GM18520 (cell line): ENCODE measurements at regions not wholly inside any gene's neighbourhood (a gene's known extent, or its start where the extent isn't known, plus 50 kb on each side); places are given as distances from the start of the nearest gene placed in this dataset.
"Not testable (repeated sequence)": the region's sequence is repeated elsewhere in the genome, so short reads cannot be mapped to it uniquely, and the experiment has no call there.

Source experiments
- ATAC-seq: cut with Tn5 transposase; IDR thresholded peaks from one replicate; pipeline ENCODE4 v1.9.1; 2021; ENCODE audit not compliant: unreplicated experiment

DNA sequence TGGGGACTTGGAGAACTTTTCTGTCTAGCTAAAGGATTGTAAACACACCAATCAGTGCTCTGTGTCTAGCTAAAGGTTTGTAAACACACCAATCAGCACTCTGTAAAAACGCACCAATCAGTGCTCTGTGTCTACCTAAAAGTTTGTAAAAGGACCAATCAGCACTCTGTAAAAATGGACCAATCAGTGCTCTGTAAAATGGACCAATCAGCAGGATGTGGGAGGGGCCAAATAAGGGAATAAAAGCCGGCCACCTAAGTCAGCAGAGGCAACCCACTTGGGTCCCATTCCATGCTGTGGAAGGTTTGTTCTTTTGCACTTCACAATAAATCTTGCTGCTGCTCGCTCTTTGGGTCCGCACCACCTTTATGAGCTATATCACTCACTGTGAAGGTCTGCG lies 1709.4 kb upstream of the PIK3C3 start:
- ATAC-seq: not testable (repeated sequence)

GRCh38 chr18:40243607-40244006 lies 1711.4 kb upstream of the PIK3C3 start:
- no peak for ATAC-seq

DNA sequence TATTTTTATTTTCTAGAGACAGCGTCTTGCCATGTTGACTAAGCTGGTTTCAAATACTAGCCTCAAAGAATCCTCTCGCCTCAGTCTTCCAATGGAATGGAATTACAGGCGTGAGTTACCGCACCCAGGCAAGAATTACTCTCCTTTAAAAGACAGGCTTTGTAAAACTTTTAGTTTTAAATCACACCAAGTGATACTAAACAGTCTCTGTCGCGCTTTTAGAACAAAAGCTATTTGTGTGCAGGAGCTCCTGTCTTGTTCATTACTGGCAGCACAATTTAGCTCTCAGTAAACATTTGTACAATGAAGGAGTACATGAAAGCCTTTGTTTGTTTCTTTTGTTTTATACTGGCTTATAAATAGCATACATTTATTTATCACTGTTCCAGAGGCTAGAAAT lies 1719.2 kb upstream of the PIK3C3 start:
- ATAC-seq: no peak

- no peak for ATAC-seq
These were observed 1719.7 kb upstream of the PIK3C3 start for GRCh38 chr18:40235323-40235722.

DNA sequence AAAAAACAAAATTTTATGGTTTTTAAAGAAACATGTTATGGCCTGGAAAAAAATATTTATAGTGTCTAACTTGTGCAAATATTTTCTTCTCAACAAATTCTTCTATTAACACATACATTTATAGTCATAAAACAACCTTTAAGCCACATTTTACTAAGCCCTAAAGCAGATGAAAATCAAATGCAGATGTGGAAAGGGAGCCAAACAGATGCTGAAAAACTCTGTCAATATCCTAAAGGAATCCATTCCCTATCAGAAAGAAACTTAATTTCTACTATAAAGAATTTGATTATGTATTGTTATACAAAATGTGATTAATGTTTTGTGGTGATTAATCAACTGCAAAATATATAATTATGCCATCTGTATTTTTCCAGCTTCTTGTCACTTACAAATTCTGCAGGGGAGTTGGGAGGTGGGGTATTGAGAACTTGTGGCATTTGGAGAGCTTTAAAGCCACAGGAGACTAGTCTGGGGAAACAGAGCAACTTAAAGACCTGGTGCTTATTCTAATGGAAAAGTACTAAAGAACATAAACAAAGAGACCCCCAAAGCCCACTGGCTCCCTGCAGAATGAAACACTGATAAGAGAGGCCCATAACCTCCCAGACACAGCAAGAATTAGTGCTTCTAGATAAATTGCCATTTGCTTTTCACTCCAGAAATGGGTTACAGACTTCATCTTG lies 1721.0 kb upstream of the PIK3C3 start:
- no peak for ATAC-seq

- ATAC-seq: no peak
These were observed 1732.3 kb upstream of the PIK3C3 start for GRCh38 chr18:40222776-40223175.

- ATAC-seq: no peak
These were observed 1738.2 kb upstream of the PIK3C3 start for GRCh38 chr18:40216856-40217255.

- ATAC-seq: no peak
These were observed 1739.1 kb upstream of the PIK3C3 start for GRCh38 chr18:40215979-40216378.

DNA sequence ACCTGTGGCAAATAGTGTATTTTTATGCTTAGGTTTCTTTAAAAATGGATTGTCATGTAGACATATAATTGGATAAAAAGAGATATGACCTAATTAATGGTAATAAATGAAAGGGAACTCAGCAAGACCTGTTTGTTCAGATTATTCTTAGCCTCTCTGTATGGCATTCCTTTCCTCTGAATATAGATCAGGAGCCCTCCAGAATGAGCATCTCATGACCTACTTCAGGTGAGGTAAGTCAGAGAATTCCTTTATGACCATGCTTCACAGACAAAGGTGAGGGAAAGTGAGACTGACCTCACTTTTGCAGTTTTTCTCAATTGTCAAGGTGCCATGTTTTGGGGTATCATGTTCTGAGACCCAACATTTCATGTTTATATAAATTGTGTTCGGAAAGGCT lies 1744.3 kb upstream of the PIK3C3 start:
- no peak for ATAC-seq

DNA sequence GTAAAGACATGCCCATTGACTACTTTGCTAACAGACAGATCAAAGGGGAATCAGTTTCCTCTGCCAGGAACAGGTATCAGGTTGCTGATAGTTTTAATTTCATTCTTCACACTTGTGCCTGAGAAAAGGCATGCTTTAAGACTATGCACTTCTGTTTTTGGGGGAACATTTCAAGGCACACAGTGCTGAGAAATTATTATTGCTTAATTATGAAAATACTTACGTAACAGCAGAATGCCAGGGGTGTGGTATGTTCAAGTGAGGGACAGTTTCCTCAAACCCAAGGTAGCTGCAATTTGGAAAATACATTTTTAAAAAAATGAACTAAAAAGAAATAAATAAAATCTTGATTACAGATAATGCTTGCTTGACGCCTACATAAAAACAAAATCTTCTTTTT lies 1746.1 kb upstream of the PIK3C3 start:
- ATAC-seq: no peak

GRCh38 chr18:40197711-40198110 lies 1757.3 kb upstream of the PIK3C3 start:
- ATAC-seq: no peak

DNA sequence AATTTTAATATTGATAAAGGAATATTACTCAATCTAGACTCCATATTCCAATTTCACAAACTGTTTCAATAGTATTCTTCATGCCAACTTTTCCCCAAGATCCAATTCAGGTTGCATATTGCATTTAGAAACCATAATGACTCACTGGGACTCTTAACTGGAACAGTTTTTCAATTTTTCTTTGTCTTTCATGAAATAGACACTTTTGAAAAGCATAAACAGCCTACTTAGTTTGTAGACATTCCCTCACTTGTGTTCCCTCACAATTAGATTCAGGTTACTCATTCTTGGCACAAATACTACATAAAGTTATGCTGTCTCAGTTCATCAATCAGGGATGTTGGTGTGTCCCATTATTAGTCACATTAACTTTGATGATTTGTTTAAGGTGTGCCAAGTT lies 1768.4 kb upstream of the PIK3C3 start:
- ATAC-seq: no peak

DNA sequence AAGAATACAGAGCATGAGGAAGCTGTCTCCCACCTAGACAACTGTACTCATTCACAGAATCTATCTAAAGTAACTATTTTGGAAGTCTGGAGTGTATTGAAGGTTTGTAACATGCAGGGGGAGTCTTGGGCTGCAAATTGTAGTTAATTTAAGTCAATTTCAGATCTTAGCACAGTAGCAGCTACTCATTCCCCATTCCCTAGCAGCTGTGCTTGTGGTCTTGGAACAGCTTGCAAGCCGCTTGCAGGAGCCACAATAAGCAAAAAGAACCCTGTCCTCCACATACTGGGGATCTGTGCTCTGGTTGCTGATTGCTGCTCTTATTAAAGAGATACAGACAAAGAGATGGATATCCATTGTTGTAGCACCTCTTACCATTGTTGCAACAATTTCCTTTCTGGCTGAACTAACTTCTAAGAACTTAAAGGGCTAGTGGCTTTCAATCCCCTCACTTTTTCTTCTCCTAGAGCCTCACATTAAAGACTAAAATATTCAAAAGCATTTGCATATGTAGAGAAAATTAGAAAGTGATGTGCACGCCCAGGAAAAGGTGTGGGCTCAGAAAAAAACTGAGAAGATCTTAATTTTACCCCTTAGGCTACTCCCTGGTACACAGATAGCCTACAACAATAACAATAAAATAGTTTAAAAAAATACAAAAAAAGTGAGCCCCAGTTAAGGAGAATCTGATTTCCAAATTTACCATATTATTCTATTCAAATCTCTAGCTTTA lies 1775.1 kb upstream of the PIK3C3 start:
- ATAC-seq: no peak

GRCh38 chr18:40168026-40168425 lies 1787.0 kb upstream of the PIK3C3 start:
- no peak for ATAC-seq

- ATAC-seq: no peak
These were observed 1791.8 kb upstream of the PIK3C3 start for GRCh38 chr18:40163254-40163653.

DNA sequence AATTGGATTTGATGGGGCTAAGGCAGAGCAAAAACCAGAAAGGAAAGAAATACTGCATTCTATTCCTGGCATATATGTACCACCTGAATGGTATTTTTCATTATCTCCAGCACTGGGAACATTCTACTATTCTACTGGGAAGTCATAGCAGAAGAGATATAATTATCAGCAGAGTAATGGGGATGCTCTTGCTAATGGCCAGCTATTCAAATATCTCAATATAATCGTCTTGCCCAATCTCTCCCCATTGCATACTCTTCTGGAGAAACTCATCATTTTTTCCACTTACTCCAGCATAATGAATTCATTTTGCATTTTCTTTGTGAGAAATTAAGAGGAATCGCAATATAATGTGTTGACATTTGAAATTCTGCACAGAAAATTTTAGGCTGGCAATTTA lies 1794.7 kb upstream of the PIK3C3 start:
- no peak for ATAC-seq

DNA sequence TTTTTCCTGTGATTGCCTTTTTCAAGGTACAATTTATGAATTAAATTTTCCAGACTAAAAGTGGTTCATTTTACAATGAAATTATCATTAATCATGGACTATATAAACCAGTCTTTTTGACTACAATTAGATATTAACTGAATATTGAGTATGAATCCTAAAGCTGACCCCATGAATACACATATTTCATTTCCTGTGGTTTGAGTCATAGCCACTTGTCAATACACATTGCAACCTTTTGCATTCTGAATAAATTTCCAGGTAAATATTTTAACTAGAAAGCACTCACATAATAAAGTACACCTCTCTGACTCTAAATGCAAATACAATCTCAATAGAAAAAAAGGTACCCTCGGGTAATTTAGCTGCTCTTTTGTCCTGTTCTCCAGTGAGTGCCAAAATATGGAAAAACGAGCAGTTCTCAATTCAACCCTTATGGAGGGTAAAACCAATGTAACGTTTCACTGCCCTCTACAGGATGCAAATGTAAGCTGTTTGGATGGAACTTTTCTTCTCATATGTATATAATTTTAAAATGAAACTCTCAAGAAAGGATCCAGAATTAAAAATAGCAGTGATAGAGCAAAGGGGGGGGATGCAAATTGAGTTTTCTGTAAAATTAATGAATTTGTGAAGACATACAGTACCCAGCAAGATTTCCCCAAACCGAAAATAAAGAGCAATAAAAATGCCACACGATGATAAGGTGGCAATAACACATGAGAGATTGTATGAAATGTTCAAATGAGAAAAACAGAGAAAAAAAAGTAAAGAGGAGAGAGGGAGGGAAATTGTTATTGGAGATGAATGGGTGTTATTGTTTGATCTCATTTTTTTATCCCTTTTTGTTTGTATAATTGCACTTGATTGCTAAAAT lies 1795.7 kb upstream of the PIK3C3 start:
- no peak for ATAC-seq

DNA sequence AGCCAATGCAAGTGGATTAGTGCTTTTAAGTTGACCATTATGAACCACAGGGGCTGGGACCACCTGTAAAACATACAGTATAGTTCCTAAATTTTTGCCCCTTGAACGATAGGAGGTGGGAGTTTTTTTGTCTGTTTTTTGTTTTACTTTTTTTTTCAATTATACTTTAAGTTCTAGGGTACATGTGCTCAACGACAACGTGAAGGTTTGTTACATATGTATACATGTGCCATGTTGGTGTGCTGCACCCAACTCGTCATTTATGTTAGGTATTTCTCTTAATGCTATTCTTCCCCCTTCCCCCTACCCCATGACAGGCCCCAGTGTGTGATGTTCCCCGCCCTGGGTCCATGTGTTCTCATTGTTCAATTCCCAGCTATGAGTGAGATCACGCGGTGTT lies 1797.9 kb upstream of the PIK3C3 start:
- ATAC-seq: no peak

DNA sequence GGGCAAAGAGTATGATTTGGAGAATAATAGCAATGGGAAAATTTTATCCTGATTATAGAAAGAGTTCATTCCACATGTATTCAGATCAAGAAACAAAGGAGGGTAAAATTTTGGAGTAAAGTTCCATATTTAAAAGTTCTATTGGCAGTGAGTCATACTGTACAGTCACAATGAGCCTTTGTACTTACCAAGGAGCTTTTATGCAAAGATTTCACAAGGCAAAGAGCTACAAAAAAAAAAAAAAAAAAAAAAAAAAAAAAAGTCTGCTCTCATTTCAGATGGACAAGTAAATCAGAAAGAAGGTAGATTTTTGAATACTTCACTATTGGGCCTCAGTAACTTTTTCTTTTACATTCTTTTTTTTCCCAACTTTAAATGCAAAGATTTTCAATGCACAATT lies 1802.2 kb upstream of the PIK3C3 start:
- no peak for ATAC-seq

DNA sequence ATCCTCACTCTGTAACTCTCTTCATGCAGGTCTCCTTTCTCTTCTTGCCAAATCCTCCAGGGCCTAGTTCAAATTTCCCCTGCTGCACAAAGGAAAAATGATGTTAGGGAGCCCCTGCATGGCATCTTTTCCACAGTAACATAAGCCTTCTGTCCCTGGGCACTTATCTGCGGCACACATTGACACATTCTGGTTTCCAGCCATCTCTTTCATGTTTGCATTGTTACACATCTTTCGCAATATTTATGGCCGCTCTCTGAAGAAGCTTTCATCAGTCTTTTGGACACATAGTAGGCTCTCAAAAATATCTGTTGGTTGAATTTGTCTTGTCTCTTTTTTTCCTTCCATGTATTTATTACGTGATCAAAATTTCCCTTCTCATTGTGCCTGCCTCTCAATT lies 1806.1 kb upstream of the PIK3C3 start:
- no peak for ATAC-seq

DNA sequence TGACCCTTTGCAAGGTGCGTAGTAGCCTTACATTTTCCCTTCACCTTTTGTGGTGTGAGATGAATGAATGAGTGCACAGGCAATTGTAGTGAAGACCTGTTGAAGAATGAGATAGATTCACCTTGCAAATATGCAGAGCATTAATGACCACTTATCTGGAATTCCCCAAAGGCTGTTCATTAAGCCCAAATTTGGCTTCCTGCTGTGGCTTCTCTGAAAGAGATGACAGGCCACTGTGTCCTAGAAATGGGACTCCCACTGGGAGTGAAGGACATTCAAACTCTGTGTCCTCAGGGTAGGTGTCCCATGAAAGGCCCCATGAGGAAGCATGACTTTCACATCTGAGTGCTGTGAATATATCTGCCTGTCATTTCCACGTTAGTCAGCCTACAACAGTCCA lies 1821.8 kb upstream of the PIK3C3 start:
- no peak for ATAC-seq

DNA sequence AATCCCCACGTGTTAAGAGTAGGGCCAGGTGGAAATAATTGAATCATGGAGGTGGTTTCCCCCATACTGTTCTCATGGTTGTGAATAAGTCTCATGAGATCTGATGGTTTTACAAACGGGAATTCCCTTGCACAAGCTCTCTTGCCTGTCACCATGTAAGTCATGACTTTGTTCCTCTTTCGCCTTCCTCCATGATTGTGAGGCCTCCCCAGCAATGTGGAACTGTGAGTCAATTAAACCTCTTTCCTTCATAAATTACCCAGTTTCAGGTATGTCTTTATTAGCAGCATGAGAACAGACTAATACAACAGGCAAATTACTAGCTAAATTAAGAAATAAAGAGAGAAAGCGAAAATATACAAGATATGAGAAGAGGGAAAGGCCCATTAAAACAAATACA lies 1822.6 kb upstream of the PIK3C3 start:
- ATAC-seq: not testable (repeated sequence)
